SK-N-DZ (cell line): ENCODE measurements at regions not wholly inside any gene's neighbourhood (a gene's known extent, or its start where the extent isn't known, plus 50 kb on each side); places are given as distances from the start of the nearest gene placed in this dataset.

Source experiments
- DNase-seq: peaks from one replicate; pipeline ENCODE4 v3.0.0-alpha.2; 2015; ENCODE audit warnings: low spot score

GRCh38 chr5:34502581-34502980 lies 153.5 kb upstream of the RAI14 start:
- DNase-seq = no peak

- DNase-seq = no peak
Observed at GRCh38 chr5:34503379-34504253, 152.5 kb upstream of the RAI14 start.

- DNase-seq = no peak
Observed at GRCh38 chr5:34504967-34505366, 151.2 kb upstream of the RAI14 start.

- DNase-seq = no peak
Observed at GRCh38 chr5:34505731-34506130, 150.4 kb upstream of the RAI14 start.

GRCh38 chr5:34507933-34508332 lies 148.2 kb upstream of the RAI14 start:
- no peak for DNase-seq

GRCh38 chr5:34509392-34509791 lies 146.7 kb upstream of the RAI14 start:
- no peak for DNase-seq

GRCh38 chr5:34510002-34510401 lies 146.1 kb upstream of the RAI14 start:
- DNase-seq = no peak

GRCh38 chr5:34511063-34511462 lies 145.1 kb upstream of the RAI14 start:
- no peak for DNase-seq

- DNase-seq = no peak
Observed at GRCh38 chr5:34511481-34511880, 144.6 kb upstream of the RAI14 start.

GRCh38 chr5:34511915-34512314 lies 144.2 kb upstream of the RAI14 start:
- no peak for DNase-seq

GRCh38 chr5:34516166-34516565 lies 140.0 kb upstream of the RAI14 start:
- no peak for DNase-seq

GRCh38 chr5:34516686-34517085 lies 139.4 kb upstream of the RAI14 start:
- DNase-seq = no peak

- DNase-seq = no peak
Observed at GRCh38 chr5:34517249-34517648, 138.9 kb upstream of the RAI14 start.

GRCh38 chr5:34519489-34520220 lies 136.5 kb upstream of the RAI14 start:
- no peak for DNase-seq

GRCh38 chr5:34521628-34522290 lies 134.4 kb upstream of the RAI14 start:
- no peak for DNase-seq

GRCh38 chr5:34522599-34523386 lies 133.3 kb upstream of the RAI14 start:
- peak; percentile 72 for DNase-seq

- DNase-seq = no peak
Observed at GRCh38 chr5:34523387-34523726, 132.8 kb upstream of the RAI14 start.

- no peak for DNase-seq
Observed at GRCh38 chr5:34524123-34524522, 132.0 kb upstream of the RAI14 start.

GRCh38 chr5:34525761-34526160 lies 130.4 kb upstream of the RAI14 start:
- DNase-seq = no peak

GRCh38 chr5:34526682-34527305 lies 129.3 kb upstream of the RAI14 start:
- DNase-seq = no peak
